Thyroid gland (tissue), 4 donors: ENCODE measurements at regions not wholly inside any gene's neighbourhood (a gene's known extent, or its start where the extent isn't known, plus 50 kb on each side); places are given as distances from the start of the nearest gene placed in this dataset.
"Not testable (repeated sequence)": the region's sequence is repeated elsewhere in the genome, so short reads cannot be mapped to it uniquely, and the experiment has no call there.

Experiments used
- DNase-seq, 2 donors: peaks; one replicate each; pipeline ENCODE4 v3.0.0-alpha.2; 2019
- H3K27ac ChIP-seq, 3 donors: fragments of 200-600 bp; sonication (generic); 1 replicate in 2 of 3; 2 replicates in 1 of 3; pipeline ENCODE4 v1.5.1; 2016 to 2019; ENCODE audit warnings: mild to moderate bottlenecking in 1 of 3, moderate library complexity in 1 of 3
- H3K27me3 ChIP-seq: fragments of 200-600 bp; sonication (generic); one replicate; pipeline ENCODE4 v1.5.1; 2019
- H3K36me3 ChIP-seq, 2 donors: fragments of 200-600 bp; sonication (generic); one replicate each; pipeline ENCODE4 v1.5.1; 2016 to 2019
- H3K4me1 ChIP-seq, 2 donors: fragments of 200-600 bp; sonication (generic); one replicate each; pipeline ENCODE4 v1.5.1; 2017 to 2019
- H3K4me3 ChIP-seq, 3 donors: fragments of 200-600 bp; sonication (generic); replicated peaks in 1 of 3; 1 replicate in 2 of 3; 2 replicates in 1 of 3; pipeline ENCODE4 v1.5.1; 2016; ENCODE audit warnings: mild to moderate bottlenecking in 1 of 3
- H3K9me3 ChIP-seq: fragments of 200-600 bp; sonication (generic); one replicate; pipeline ENCODE4 v1.5.1; 2017
- POLR2A ChIP-seq, 2 donors: fragments of 450-650 bp; IDR thresholded peaks; one replicate each; pipeline ENCODE4 v1.6.1; 2017; ENCODE audit warnings: antibody characterized with exemption in 2 of 2, mild to moderate bottlenecking in 2 of 2, moderate library complexity in 1 of 2
- WGBS, 2 donors: methylation state at CpG; one replicate each; pipeline ENCODE4 v1.1.5; 2017; 5-methylcytosine and 5-hydroxymethylcytosine counted together
- intact Hi-C: fragments of 100-400 bp; cut with DNase I; formaldehyde crosslinking; loops from one replicate; pipeline ENCODE4 v1.15.1; 2023
- TF ChIP-seq, protein P1 (sequence below), 6 experiments: fragments of 200-600 bp in 3 of 6; fragments of 450-650 bp in 3 of 6; sonication (generic) in 3 of 6; IDR thresholded peaks; one replicate each; pipeline ENCODE4 v1.5.1; 2016 to 2019; ENCODE audit warnings: antibody characterized with exemption in 6 of 6, mild to moderate bottlenecking in 2 of 6, inconsistent platforms in 1 of 6, moderate library complexity in 1 of 6

DNA sequence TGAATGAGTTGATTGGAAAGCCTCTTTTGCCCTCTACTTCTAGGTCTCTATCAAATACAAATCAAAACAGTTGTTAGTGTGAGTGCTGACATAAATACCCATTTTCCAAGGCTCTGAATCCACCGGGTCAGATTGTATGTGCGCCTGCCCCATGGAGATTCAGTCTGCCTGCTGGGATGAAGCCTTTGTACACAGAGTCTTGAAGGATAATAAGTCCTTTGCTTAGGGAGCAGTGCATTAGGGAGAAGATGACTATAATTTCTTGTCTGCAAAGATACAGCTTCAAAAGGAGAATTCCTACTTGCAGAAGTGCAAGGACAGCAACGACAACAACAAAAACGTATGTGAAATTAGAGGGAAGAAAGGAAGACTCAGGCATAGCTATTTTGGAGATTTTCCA lies 90.3 kb upstream of the VRK1 start:
- no peak for TF ChIP-seq POLR2A (IDR thresholded peaks at IDR 0.05)
- TF ChIP-seq, protein P1, sequence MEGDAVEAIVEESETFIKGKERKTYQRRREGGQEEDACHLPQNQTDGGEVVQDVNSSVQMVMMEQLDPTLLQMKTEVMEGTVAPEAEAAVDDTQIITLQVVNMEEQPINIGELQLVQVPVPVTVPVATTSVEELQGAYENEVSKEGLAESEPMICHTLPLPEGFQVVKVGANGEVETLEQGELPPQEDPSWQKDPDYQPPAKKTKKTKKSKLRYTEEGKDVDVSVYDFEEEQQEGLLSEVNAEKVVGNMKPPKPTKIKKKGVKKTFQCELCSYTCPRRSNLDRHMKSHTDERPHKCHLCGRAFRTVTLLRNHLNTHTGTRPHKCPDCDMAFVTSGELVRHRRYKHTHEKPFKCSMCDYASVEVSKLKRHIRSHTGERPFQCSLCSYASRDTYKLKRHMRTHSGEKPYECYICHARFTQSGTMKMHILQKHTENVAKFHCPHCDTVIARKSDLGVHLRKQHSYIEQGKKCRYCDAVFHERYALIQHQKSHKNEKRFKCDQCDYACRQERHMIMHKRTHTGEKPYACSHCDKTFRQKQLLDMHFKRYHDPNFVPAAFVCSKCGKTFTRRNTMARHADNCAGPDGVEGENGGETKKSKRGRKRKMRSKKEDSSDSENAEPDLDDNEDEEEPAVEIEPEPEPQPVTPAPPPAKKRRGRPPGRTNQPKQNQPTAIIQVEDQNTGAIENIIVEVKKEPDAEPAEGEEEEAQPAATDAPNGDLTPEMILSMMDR (IDR thresholded peaks at IDR 0.05): no peak
- H3K9me3 ChIP-seq: no peaks in the 10 kb centered on the region
- intact Hi-C loops: no loop called here
- H3K4me3 ChIP-seq: no peak overlapping the region
- H3K27ac ChIP-seq: no peak overlapping the region
- no peaks in the 10 kb centered on the region for H3K4me1 ChIP-seq
- 64 to 65% methylated on average over 4 of the region's 4 CpGs for WGBS, 2 donors
- DNase-seq: no peak
- H3K36me3 ChIP-seq: no peaks in the 10 kb centered on the region
- no peaks in the 10 kb centered on the region for H3K27me3 ChIP-seq

DNA sequence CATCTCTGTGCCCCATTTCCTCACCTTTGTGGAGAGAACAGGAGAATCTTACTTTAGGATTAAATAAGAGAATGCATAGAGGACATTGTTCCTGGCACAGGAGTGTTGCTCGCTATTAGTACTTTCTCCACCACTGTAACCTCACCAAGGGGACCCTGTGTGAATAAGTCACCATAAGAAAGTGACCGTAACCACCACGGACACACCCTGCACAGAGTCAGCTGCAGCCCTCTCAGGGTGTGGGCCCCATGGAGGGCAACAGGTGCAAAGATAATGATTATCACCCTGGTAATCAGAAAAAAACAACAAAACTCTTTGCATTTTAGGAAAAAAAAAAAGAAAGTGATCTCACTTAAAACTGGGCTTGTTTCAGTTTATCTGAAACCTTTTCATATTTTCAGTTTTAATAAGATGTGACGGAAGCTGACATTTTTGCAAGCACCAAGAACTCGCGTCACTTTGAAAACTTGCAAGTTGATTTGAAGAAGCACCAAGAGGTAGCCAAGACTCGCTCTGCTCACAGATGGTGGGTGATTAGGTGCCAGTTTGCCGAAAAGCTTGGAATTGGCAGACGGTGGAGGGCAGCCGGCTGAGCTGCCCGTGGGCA lies 87.0 kb upstream of the VRK1 start:
- DNase-seq: no peak
- H3K36me3 ChIP-seq: no peaks in the 10 kb centered on the region
- H3K27me3 ChIP-seq: no peaks in the 10 kb centered on the region
- WGBS, 2 donors: 86 to 89% methylated on average over 11 of the region's 11 CpGs
- H3K4me1 ChIP-seq: no peaks in the 10 kb centered on the region
- H3K9me3 ChIP-seq: no peaks in the 10 kb centered on the region
- no peak for TF ChIP-seq POLR2A (IDR thresholded peaks at IDR 0.05)
- TF ChIP-seq, protein P1 (IDR thresholded peaks at IDR 0.05): no peak
- intact Hi-C loops: no loop called here
- H3K27ac ChIP-seq: no peak overlapping the region
- H3K4me3 ChIP-seq: no peak overlapping the region

DNA sequence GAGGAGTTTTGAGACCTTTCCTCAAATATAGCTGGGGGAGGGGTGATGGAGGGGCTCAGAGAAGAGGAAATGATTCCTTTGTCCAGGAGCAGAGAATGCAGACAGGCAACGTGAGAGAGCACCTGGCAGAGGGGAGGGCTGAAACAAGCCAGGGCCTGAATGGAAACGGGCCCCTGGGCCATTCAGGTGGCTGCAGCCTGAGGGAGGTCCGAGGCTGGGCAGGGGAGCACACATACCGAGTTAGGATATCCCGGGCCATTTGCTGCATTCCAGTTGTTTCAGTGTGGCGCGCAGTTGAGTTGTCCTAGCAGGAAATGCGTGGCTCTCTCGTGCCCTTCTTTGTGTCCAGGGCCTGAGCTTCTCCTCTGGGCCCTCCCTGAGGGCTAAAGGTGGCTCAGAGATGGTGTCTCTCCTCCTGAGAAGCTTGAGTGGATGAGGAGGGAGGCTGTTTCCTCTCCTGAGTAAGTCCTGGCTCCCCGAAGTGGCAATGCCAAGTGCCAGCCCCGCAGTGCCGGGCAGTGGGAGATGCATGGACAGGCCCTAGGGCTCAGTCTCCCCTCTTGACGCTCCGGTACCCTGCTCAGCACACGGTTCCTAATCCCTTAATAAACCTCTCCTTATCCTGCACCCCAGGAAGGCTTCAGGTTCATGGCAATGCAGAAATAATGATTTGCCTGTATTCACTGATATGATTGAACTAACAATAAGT lies 85.5 kb upstream of the VRK1 start:
- Histone ChIP-seq H3K27me3 (no peaks in the 10 kb centered on the region), H3K36me3 (no peaks in the 10 kb centered on the region), H3K4me1 (no peaks in the 10 kb centered on the region), H3K9me3 (no peaks in the 10 kb centered on the region), H3K4me3 (no peak overlapping the region), H3K27ac (no peak overlapping the region)
- TF ChIP-seq, protein P1 (IDR thresholded peaks at IDR 0.05): no peak
- TF ChIP-seq POLR2A (IDR thresholded peaks at IDR 0.05): no peak
- intact Hi-C loops: no loop called here
- no peak for DNase-seq
- WGBS, 2 donors: 78 to 82% methylated on average over 14 to 15 of the region's 15 CpGs

- no peak overlapping the region for H3K4me3 ChIP-seq
Observed at GRCh38 chr14:96713426-96713825, 83.8 kb upstream of the VRK1 start.

DNA sequence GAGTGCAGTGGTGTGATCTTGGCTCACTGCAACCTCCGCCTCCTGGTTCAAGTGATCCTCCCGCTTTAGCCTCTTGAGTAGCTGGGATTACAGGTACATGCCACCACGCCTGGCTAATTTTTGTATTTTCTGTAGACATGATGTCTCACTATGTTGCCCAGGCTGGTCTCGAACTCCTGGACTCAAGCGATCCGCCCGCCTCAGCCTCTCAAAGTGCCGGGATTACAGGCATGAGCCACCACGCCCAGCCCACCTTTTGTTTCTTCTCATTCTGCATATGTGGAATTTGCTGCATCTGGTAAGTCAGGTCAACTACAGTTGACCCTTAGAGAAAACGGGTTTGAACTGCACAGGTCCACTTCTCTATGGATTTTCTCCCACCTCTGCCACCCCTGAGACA lies 82.6 kb upstream of the VRK1 start:
- DNase-seq, H3K27me3 ChIP-seq, H3K9me3 ChIP-seq, H3K36me3 ChIP-seq, H3K4me3 ChIP-seq, H3K4me1 ChIP-seq, intact Hi-C loops, H3K27ac ChIP-seq: not testable (repeated sequence)
- WGBS, 2 donors: 68 to 73% methylated on average over 10 of the region's 10 CpGs

More at GRCh38 chr14:96713426-96713825, 83.8 kb upstream of the VRK1 start:
- DNase-seq: no peak
- TF ChIP-seq POLR2A (IDR thresholded peaks at IDR 0.05): no peak
- H3K27ac ChIP-seq: no peak overlapping the region
- H3K36me3 ChIP-seq: no peaks in the 10 kb centered on the region
- no peaks in the 10 kb centered on the region for H3K4me1 ChIP-seq
- H3K9me3 ChIP-seq: no peaks in the 10 kb centered on the region
- WGBS, 2 donors: 33 to 37% methylated on average over 7 of the region's 7 CpGs
- no peaks in the 10 kb centered on the region for H3K27me3 ChIP-seq
- intact Hi-C loops: no loop called here

- DNase-seq: no peak
Observed at GRCh38 chr14:96717116-96717515, 80.1 kb upstream of the VRK1 start.

More at GRCh38 chr14:96717116-96717515, 80.1 kb upstream of the VRK1 start:
- no peaks in the 10 kb centered on the region for H3K27me3 ChIP-seq
- H3K4me1 ChIP-seq: no peaks in the 10 kb centered on the region
- no peak overlapping the region for H3K4me3 ChIP-seq
- H3K9me3 ChIP-seq: no peaks in the 10 kb centered on the region
- intact Hi-C loops: no loop called here
- WGBS, 2 donors: 37 to 45% methylated on average over 5 of the region's 5 CpGs
- no peak overlapping the region for H3K27ac ChIP-seq
- no peak for TF ChIP-seq POLR2A (IDR thresholded peaks at IDR 0.05)
- TF ChIP-seq, protein P1 (IDR thresholded peaks at IDR 0.05): no peak
- H3K36me3 ChIP-seq: no peaks in the 10 kb centered on the region
